Suppressor macrophage (primary cell): ENCODE measurements at regions not wholly inside any gene's neighbourhood (a gene's known extent, or its start where the extent isn't known, plus 50 kb on each side); places are given as distances from the start of the nearest gene placed in this dataset.
"Not testable (repeated sequence)": the region's sequence is repeated elsewhere in the genome, so short reads cannot be mapped to it uniquely, and the experiment has no call there.

Experiments
- DNase-seq, 4 experiments: peaks; one replicate each; pipeline ENCODE4 v3.0.0-alpha.2; 2020 to 2022

GRCh38 chr5:58198330-58198729, 261.6 kb downstream of the PLK2 start:
- DNase-seq, result no peak

GRCh38 chr5:58197875-58198274, 262.0 kb downstream of the PLK2 start:
- DNase-seq, result no peak

GRCh38 chr5:58191443-58191842, 268.4 kb downstream of the PLK2 start:
- no peak for DNase-seq

- no peak for DNase-seq
These were observed 271.6 kb downstream of the PLK2 start for GRCh38 chr5:58188262-58188651.

GRCh38 chr5:58187432-58188261, 272.2 kb downstream of the PLK2 start:
- no peak for DNase-seq

- DNase-seq, result no peak
These were observed 274.1 kb downstream of the PLK2 start for GRCh38 chr5:58185801-58186200.

GRCh38 chr5:58185397-58185796, 274.5 kb downstream of the PLK2 start:
- no peak for DNase-seq

GRCh38 chr5:58184910-58185309, 275.0 kb downstream of the PLK2 start:
- DNase-seq, result no peak

- no peak for DNase-seq
These were observed 276.1 kb downstream of the PLK2 start for GRCh38 chr5:58183786-58184085.

- DNase-seq, result no peak
These were observed 276.7 kb downstream of the PLK2 start for GRCh38 chr5:58183078-58183785.

- DNase-seq, result no peak
These were observed 277.5 kb downstream of the PLK2 start for GRCh38 chr5:58182287-58182841.

GRCh38 chr5:58181578-58182286, 278.2 kb downstream of the PLK2 start:
- no peak for DNase-seq

- DNase-seq, result no peak
These were observed 286.9 kb downstream of the PLK2 start for GRCh38 chr5:58172946-58173345.

GRCh38 chr5:58165152-58165551, 294.7 kb downstream of the PLK2 start:
- no peak for DNase-seq

- not testable (repeated sequence) for DNase-seq
These were observed 298.0 kb downstream of the PLK2 start for GRCh38 chr5:58161889-58162288.

GRCh38 chr5:58156973-58157701, 302.7 kb downstream of the PLK2 start:
- no peak for DNase-seq

GRCh38 chr5:58156361-58156760, 303.5 kb downstream of the PLK2 start:
- DNase-seq, result no peak

GRCh38 chr5:58153255-58153654, 306.6 kb downstream of the PLK2 start:
- DNase-seq, result no peak

- DNase-seq, result no peak
These were observed 308.5 kb downstream of the PLK2 start for GRCh38 chr5:58151414-58151813.

- no peak for DNase-seq
These were observed 309.0 kb downstream of the PLK2 start for GRCh38 chr5:58150926-58151325.

- no peak for DNase-seq
These were observed 310.1 kb downstream of the PLK2 start for GRCh38 chr5:58149746-58150145.

GRCh38 chr5:58149345-58149744, 310.5 kb downstream of the PLK2 start:
- DNase-seq, result no peak
